HFFc6 (cell line): ENCODE measurements at regions not wholly inside any gene's neighbourhood (a gene's known extent, or its start where the extent isn't known, plus 50 kb on each side); places are given as distances from the start of the nearest gene placed in this dataset.

Experiments used
- DNase-seq: peaks from one replicate; pipeline ENCODE4 v3.0.0-alpha.2; 2018
- H3K27ac Mint-ChIP-seq: 2 replicates; pipeline ENCODE4 v1.8.0; 2020; ENCODE audit warnings: mild to moderate bottlenecking, mixed read lengths
- H3K27me3 Mint-ChIP-seq: 2 replicates; pipeline ENCODE4 v1.8.0; 2021; ENCODE audit warnings: mild to moderate bottlenecking, moderate library complexity, mixed read lengths; ENCODE audit not compliant: insufficient read depth
- H3K36me3 Mint-ChIP-seq: 2 replicates; pipeline ENCODE4 v1.8.0; 2021; ENCODE audit warnings: low read depth, mixed read lengths
- H3K4me1 Mint-ChIP-seq: 2 replicates; pipeline ENCODE4 v1.8.0; 2020; ENCODE audit warnings: low read depth, mixed read lengths
- H3K4me3 Mint-ChIP-seq: 2 replicates; pipeline ENCODE4 v1.8.0; 2020; ENCODE audit warnings: mild to moderate bottlenecking, moderate library complexity, mixed read lengths
- H3K9me3 Mint-ChIP-seq: 2 replicates; pipeline ENCODE4 v1.8.0; 2020; ENCODE audit warnings: mild to moderate bottlenecking, mixed read lengths
- CTCF ChIP-seq: fragments of 200-600 bp; sonication (generic); IDR thresholded peaks from 2 replicates; pipeline ENCODE4 v1.5.0; 2021; ENCODE audit warnings: antibody characterized with exemption, mild to moderate bottlenecking

GRCh38 chr2:143835481-143835880 lies 684.4 kb downstream of the ZEB2 start:
- Mint-ChIP-seq H3K27me3 (no peaks in the 10 kb centered on the region; the same call in 1 of the 2 replicates), H3K27ac (no peak overlapping the region), H3K4me3 (no peak overlapping the region), H3K36me3 (no peaks in the 10 kb centered on the region), H3K4me1 (peaks cover 6% of the 10 kb centered on the region), H3K9me3 (no peaks in the 10 kb centered on the region)
- DNase-seq: no peak
- TF ChIP-seq CTCF: no peak

- Mint-ChIP-seq H3K4me3 (no peak overlapping the region), H3K27ac (no peak overlapping the region), H3K27me3 (no peaks in the 10 kb centered on the region; the same call in 1 of the 2 replicates), H3K4me1 (peaks cover 21% of the 10 kb centered on the region), H3K36me3 (no peaks in the 10 kb centered on the region), H3K9me3 (no peaks in the 10 kb centered on the region)
- DNase-seq: no peak
- TF ChIP-seq CTCF: no peak
These were observed 686.8 kb downstream of the ZEB2 start for GRCh38 chr2:143833015-143833660.

GRCh38 chr2:143830476-143830875 lies 689.4 kb downstream of the ZEB2 start:
- no peak overlapping the region for H3K4me3 Mint-ChIP-seq
- no peaks in the 10 kb centered on the region for H3K36me3 Mint-ChIP-seq
- no peak for TF ChIP-seq CTCF
- peaks cover 21% of the 10 kb centered on the region for H3K4me1 Mint-ChIP-seq
- no peak overlapping the region for H3K27ac Mint-ChIP-seq
- H3K27me3 Mint-ChIP-seq: no peaks in the 10 kb centered on the region
- DNase-seq: peak; percentile 32
- H3K9me3 Mint-ChIP-seq: no peaks in the 10 kb centered on the region

GRCh38 chr2:143828763-143829537 lies 691.0 kb downstream of the ZEB2 start:
- H3K4me1 Mint-ChIP-seq: peaks cover 21% of the 10 kb centered on the region
- H3K4me3 Mint-ChIP-seq: no peak overlapping the region
- H3K9me3 Mint-ChIP-seq: no peaks in the 10 kb centered on the region
- H3K36me3 Mint-ChIP-seq: no peaks in the 10 kb centered on the region
- DNase-seq: no peak
- no peak overlapping the region for H3K27ac Mint-ChIP-seq
- TF ChIP-seq CTCF: no peak
- no peaks in the 10 kb centered on the region for H3K27me3 Mint-ChIP-seq

GRCh38 chr2:143824791-143825190 lies 695.1 kb downstream of the ZEB2 start:
- Mint-ChIP-seq H3K4me1 (peaks cover 20% of the 10 kb centered on the region), H3K27me3 (0 out of 2 replicates have a peak, but pooled peaks cover 2% of the 10 kb centered on the region), H3K9me3 (no peaks in the 10 kb centered on the region), H3K36me3 (no peaks in the 10 kb centered on the region), H3K27ac (no peak overlapping the region), H3K4me3 (no peak overlapping the region)
- DNase-seq: no peak
- TF ChIP-seq CTCF: no peak
